Activated T-cell treated with anti-CD3 and anti-CD28 coated beads for 4 hours (primary cell): ENCODE measurements at regions not wholly inside any gene's neighbourhood (a gene's known extent, or its start where the extent isn't known, plus 50 kb on each side); places are given as distances from the start of the nearest gene placed in this dataset.
A peak's percentile ranks its signal among the peaks of the same experiment; 100 is the strongest.

ENCODE experiments used
- DNase-seq: peaks from one replicate; pipeline ENCODE4 v3.0.0-alpha.2; 2020

DNA sequence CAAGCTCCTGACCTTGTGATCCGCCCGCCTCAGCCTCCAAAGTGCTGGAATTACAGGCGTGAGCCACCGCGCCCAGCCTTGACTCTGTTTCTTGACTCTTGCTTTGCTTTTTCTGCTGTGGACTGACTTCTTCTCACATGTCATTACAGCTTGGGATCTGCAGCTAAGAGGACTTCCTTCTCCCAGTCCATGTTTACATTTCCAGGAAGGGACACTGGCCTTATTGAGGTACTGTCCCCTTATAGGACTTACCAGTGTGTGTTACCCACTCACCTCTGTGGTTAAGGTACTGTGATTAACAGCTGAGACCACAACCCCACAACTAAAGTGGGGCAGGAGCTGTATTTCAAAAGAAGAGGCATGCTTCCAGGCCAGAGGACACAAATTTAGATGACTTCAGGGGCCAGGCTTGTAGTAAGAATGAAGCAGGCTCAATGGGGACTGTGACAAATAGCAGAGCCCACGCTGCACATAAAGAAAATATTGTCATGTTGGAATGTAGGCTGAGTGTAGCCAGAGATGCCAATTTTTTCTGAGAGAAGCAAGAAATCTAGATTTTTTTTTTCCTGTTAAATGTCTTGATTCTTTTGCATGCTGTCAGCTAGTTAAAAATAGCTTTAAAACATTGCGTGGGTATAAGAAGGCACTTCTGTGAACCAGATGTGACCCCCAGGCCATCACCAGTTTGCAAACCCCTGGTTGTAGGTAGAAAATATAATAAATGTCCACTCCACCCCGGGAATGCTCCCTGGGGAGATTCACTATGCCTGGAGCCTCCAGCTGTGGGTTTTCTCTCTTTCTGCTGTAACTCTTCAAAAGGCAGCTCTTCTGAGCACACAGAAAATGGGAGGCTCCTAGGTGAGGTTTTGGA lies 75.0 kb downstream of the PTPDC1 start:
- DNase-seq: no peak

DNA sequence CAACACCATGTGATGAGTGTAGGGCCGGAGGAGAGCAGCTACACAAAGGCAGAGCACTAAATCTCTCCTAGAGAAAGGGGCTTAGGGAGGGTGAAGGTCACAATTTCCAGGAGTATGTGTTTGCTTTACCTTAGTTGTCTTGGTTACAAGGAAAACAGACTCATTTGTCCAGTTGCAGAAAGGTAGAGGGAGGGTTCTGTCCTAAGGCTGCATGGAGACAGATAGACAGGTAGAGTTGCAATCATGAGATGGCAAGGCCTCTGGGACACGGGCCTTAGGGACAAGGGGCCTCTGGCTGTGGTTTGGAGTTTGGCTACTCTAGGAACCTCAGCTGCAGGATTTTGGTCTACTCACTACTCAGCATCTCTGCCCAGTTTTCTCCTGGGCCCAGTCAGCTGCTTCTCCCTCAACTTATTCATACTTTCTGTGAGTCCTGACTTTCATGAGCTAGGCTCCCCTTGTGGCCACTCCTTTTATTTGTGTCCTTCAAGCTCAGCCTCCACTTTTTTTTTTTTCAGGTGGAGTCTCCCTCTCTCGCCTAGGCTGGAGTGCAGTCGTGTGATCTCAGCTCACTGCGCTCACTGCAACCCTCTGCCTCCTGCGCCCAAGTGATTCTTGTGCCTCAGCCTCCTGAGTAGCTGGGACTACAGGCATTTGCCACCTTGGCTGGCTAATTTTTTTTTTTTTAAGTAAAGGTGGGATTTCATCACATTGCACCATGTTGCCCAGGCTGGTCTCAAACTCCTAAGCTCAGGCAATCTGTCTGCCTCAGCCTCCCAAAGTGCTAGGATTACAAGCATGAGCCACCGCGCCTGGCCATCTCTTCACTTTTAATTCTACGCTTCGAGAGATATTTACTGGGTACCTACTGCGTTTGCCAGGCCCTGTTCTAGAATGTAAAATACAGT lies 76.6 kb downstream of the PTPDC1 start:
- no peak for DNase-seq

- no peak for DNase-seq
Measured at GRCh38 chr9:94161673-94162072, 77.4 kb downstream of the PTPDC1 start.

GRCh38 chr9:94164806-94165549 lies 80.7 kb downstream of the PTPDC1 start:
- DNase-seq: no peak

DNA sequence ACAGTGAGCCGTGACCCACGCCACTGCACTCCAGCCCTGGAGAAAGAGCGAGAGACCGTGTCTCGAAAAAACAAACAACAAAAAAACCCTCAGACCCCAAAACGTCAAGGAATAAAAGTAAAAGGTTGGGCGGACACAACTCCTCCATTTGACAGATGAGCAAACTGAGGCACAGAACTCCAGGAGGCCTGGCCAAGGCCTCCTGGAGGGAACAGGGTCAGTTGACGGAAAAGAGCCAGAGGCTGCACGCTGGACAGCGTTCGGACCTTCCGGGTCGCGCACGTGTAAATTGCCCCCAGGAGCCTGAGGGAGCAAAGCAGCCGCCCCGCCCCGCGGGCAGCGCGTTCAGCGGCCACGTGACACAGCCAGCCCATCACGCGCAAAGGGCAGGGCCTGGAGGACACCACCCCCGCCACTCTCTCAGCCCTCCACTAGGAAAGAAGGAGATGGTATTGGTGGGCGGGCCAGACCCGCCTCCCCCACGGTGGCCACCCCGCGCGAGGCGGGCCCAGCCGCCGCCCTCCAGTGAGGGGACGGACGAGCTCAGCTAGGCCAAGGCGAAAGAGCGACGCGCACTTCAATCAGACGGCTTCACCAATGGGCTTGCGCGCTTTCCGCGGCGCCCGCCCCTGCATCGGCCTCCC lies 81.5 kb downstream of the PTPDC1 start:
- DNase-seq: peak; percentile 93

- peak; percentile 92 for DNase-seq
Measured at GRCh38 chr9:94166236-94166975, 82.1 kb downstream of the PTPDC1 start.

GRCh38 chr9:94166976-94167346 lies 82.7 kb downstream of the PTPDC1 start:
- no peak for DNase-seq

DNA sequence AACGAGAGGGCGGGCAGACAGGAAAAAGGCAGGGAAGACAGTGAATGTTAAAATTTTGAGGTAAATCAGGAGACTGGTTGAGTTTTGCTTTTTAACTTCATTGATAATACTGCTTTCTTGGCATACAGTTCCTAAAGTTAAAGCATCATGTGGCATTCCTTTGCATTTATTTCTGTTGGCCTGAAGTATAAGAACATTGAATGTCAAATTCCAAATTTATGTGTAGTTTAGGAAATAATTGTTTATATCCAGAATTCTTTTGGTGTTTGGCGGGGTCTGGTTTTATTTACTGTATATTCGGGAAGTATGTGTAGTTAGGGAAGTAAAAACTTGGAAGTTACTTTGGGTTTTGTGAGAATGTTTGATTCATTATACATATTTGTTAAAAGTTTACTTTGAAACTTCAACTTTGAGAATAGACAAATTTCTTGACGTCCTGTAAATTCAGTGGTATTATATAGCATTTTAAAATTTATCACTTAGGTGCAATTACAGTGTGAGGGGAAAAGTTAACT lies 83.2 kb downstream of the PTPDC1 start:
- DNase-seq: no peak

DNA sequence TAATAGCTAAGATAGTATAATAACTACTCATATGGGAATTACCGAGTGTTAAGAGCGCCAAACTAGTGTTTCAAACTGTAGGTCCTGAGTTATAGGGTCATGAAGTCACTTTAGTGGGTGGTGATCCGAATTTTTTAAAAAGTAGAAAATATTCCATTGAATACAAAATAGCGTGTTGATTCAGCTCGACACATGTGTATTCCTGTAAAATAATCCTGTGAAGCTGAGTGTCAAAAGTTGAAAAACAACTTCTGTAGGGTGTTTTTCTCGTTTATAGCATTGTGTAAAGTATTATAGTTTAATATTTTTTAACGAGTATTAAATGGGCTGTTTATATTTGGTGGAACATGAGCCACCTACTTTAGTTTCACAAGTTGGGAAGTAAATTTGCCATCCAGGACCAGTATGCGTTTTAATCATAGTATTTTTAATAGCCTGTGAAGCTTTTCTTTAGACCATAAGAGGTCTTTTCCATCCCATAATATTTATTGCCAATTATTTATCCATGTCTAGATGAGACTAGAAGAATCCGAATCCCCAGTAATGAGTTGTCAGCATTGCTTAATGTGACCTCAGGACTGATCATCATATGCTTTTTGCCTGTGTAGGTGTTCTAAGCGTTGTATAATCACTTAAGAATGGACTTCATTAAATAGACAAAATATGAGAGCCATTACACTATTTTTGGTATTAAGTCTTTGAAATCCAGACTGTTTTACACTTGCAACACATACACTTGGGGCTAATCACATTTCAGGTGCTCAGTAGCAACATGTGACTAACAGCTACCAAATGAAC lies 84.1 kb downstream of the PTPDC1 start:
- no peak for DNase-seq

GRCh38 chr9:94169968-94170367 lies 85.7 kb downstream of the PTPDC1 start:
- DNase-seq: no peak

DNA sequence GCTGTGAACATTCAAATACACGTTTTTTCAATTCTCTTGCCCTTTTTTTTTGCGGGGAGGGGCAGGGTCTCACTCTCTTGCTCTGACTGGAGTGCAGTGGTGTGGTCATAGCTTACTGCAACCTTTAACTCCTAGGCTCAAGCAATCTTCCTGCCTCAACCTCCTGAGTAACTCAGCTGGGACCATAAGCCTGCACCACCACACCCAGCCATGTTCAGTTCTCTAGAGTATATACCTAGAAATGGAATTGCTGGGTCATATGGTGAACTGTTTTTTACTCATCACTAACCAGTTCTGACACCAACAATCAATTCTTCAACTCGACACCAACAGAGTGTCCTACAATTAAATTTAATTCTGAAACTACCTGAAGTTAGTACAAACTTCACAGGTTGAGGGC lies 85.5 kb upstream of the ZNF169 start:
- DNase-seq: no peak

DNA sequence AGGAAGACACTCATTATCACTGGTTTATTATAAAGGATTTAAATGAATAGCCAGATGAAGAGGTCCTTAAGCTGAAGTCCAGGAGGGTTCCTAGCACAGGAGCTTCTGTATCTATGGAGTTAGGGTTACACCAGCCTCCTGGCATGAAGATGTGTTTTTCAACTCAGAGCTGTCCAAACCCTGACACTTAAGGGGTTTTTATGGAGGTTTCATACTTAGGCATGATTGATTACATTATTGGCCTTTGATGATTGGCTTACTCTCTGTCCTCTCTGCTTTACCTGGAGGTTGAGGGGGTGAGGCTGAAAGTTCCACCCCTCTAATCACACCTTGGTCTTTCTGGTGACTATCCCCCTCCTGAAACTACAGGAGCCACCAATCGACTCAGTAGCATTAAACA lies 84.9 kb upstream of the ZNF169 start:
- DNase-seq: no peak

DNA sequence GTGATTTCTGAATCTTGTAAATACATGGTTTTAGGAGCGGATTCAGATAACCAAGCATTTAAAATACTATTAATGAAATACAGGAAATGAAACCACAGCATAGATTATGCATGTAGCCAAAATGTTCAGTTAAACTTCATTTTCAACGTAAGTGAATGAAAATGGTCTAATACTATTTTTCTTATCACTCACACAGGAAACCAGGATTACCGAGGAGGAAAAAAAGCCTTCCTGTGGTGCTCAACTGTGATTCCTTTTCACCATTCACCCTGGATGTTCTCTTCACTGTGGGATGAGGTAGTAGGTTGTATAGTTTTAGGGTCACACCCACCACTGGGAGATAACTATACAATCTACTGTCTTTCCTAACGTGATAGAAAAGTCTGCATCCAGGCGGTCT lies 83.4 kb upstream of the ZNF169 start:
- DNase-seq: no peak

DNA sequence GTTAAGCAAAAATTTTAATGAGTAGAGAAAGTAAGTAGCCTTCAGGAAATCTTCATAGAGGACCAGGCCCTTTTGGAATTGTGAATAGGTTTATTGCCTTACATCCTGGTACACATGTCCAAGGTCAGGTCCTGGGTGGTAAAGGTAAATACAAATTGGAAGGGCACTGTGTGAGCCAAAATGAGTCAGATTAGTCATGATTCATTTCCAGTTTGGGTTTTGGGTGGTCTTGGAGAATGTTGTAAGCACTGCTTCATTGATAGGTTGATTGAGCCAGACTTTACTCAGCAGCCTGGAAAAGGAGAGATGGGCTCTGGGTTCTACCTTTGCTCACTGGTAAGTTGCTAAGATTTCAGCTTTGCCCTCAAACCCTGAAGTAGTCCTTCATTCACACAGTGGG lies 82.5 kb upstream of the ZNF169 start:
- DNase-seq: no peak

DNA sequence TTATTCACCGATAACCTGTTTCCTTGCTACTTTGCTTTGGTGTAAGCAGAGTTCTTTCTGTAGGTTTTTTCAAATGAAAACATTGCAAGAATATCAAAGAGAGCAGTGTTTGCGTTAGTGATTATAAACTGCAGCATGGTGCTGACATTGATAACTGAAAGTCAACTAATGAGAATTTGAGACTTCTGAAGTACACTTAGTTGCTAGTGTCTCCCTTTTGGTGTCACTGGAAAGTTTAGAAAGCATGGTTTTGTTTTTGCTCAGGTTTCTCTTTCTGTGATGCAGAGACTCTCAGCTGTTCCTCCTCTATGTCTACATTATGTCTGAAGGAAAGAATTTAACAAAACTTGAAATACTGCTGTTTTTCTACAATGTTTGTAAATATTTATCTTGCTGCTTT lies 80.2 kb upstream of the ZNF169 start:
- DNase-seq: no peak

GRCh38 chr9:94181408-94182181 lies 77.5 kb upstream of the ZNF169 start:
- no peak for DNase-seq

GRCh38 chr9:94182532-94182931 lies 76.6 kb upstream of the ZNF169 start:
- DNase-seq: no peak

DNA sequence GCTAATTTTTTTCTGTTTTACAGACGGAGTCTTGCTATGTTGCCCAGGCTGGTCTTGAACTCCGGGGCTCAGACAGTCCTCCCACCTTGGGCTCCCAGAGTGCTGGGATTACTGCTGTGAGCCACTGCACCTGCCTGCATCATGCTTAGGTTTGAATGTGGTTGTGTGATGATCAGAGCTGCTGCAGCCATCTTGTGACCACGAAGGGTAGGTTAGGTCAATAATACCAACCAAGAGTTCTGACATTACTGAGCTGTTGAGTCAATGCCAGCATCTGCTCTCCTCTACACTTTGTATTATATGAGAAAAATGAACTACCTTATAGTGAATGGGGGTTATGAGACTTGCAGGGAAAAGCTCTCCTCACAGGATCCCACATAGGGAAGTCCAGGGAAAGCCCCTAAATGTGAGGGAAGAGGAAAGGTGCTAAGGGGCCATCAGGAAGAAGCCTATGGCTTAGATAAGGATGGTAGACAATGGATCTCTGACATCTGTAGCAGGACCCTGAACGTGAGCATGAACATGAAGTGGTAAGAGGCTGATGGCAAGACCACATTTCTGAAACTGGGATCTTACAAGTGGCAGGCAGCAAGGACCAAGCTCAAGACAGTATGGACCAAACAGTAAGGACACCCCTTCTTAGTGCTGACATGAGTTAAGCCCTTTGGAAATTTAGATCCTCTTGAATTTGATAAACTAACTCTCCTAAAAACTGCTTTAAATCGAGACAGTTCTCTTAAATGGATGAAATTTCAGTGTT lies 75.7 kb upstream of the ZNF169 start:
- DNase-seq: no peak

- DNase-seq: no peak
Measured at GRCh38 chr9:94188246-94188645, 70.9 kb upstream of the ZNF169 start.
